ENCODE measurements at regions not wholly inside any gene's neighbourhood (a gene's known extent, or its start where the extent isn't known, plus 50 kb on each side); places are given as distances from the start of the nearest gene placed in this dataset.

DNA sequence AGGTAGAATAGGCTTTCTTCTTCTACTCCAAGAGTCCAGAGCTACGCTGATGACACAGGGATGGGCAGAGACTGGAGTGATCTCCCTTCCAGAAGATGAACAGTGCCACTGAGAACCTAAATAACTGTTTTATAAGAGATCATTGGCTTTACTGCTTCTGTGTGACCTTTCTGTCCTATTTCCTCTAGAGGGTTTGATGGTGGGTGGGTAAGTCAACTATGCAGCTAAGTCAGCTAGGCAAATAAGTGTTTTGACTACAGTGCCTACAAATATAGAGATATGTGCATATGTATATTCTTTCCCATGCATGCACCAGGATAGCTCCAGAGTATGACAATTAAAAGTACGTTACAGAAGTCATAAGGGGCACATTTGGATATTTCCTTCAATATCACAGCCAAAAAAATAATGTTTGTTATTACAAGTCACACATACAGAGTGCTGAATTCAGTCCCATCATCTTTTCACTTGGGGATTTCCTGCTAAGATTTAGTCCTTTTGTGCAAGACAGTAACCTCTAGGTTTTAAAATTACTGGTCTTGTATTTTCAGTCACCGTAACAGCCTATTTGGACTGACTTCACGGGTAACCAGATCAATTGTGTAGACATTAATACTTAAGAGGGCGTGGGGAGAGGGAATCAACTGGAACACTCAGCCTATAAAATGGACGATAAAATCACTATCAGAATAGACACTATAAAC lies 412.6 kb upstream of the SOX5 start:
- TF ChIP-seq, protein P1, sequence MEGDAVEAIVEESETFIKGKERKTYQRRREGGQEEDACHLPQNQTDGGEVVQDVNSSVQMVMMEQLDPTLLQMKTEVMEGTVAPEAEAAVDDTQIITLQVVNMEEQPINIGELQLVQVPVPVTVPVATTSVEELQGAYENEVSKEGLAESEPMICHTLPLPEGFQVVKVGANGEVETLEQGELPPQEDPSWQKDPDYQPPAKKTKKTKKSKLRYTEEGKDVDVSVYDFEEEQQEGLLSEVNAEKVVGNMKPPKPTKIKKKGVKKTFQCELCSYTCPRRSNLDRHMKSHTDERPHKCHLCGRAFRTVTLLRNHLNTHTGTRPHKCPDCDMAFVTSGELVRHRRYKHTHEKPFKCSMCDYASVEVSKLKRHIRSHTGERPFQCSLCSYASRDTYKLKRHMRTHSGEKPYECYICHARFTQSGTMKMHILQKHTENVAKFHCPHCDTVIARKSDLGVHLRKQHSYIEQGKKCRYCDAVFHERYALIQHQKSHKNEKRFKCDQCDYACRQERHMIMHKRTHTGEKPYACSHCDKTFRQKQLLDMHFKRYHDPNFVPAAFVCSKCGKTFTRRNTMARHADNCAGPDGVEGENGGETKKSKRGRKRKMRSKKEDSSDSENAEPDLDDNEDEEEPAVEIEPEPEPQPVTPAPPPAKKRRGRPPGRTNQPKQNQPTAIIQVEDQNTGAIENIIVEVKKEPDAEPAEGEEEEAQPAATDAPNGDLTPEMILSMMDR (IDR thresholded peaks at IDR 0.05; ENCODE audit: low read depth, low read length), result no peak
- TF ChIP-seq EZH2phosphoT487 (IDR thresholded peaks at IDR 0.05; ENCODE audit: low read depth), result no peak

All from OCI-LY3 (cell line).